Panc1 (cell line): ENCODE measurements at regions not wholly inside any gene's neighbourhood (a gene's known extent, or its start where the extent isn't known, plus 50 kb on each side); places are given as distances from the start of the nearest gene placed in this dataset.

ENCODE experiments used
- ATAC-seq: fragments of 200-7000 bp; cut with Tn5 transposase; 2 replicates; pipeline ENCODE4 v1.9.1; 2020; ENCODE audit warnings: mild to moderate bottlenecking, moderate library complexity
- BruUV-seq: library from RNA; stranded (reverse); fragments of 400-500 nt; replicated peaks from 2 replicates; lab custom pipeline; 2021; lab: Mats Ljungman, UMichigan
- CTCF ChIA-PET: fragments of 300-600 bp; sonication (Branson Sonifier 250); formaldehyde crosslinking; loops from one replicate; lab custom pipeline; 2022; ENCODE audit warnings: antibody characterized with exemption; lab: Charles Lee
- POLR2A ChIA-PET: fragments of 300-600 bp; sonication (Branson Sonifier 250); formaldehyde crosslinking; loops from one replicate; lab custom pipeline; 2022; ENCODE audit warnings: antibody characterized with exemption; lab: Charles Lee
- DNase-seq: peaks from one replicate; pipeline ENCODE4 v3.0.0-alpha.2; 2010; ENCODE audit warnings: low read depth, low spot score
- H3K27ac ChIP-seq: 2 replicates; pipeline ENCODE4 v1.5.1; 2011; ENCODE audit warnings: mild to moderate bottlenecking, low read length, inconsistent platforms
- H3K27me3 ChIP-seq: fragments of 200-500 bp; sonication (Bioruptor generic); 2 replicates; pipeline ENCODE4 v1.6.0; 2014; ENCODE audit warnings: low read length, inconsistent platforms; ENCODE audit not compliant: control insufficient read depth, insufficient read depth
- H3K36me3 ChIP-seq: fragments of 200-500 bp; sonication (Bioruptor generic); 2 replicates; pipeline ENCODE4 v1.5.1; 2014; ENCODE audit warnings: inconsistent platforms, mild to moderate bottlenecking, low read length, moderate library complexity; ENCODE audit not compliant: control insufficient read depth, insufficient read depth
- H3K4me1 ChIP-seq: 2 replicates; pipeline ENCODE4 v1.5.1; 2011; ENCODE audit warnings: inconsistent platforms, mild to moderate bottlenecking, low read length, moderate library complexity; ENCODE audit not compliant: control insufficient read depth, insufficient read depth
- H3K4me3 ChIP-seq, 2 experiments: 2 replicates each; pipeline ENCODE4 v1.5.1; 2011 to 2012; ENCODE audit warnings: low read depth in 2 of 2, low read length in 2 of 2, mild to moderate bottlenecking in 2 of 2, inconsistent platforms in 1 of 2, moderate library complexity in 1 of 2
- H3K9me3 ChIP-seq: fragments of 200-500 bp; sonication (Bioruptor generic); 2 replicates; pipeline ENCODE4 v1.5.1; 2014; ENCODE audit warnings: low read depth, mild to moderate bottlenecking, inconsistent platforms, low read length, moderate library complexity; ENCODE audit not compliant: control insufficient read depth, insufficient read depth
- POLR2AphosphoS5 ChIP-seq: IDR thresholded peaks from 2 replicates; pipeline ENCODE4 v1.6.1; 2012; ENCODE audit warnings: mild to moderate bottlenecking, low read depth, low read length, moderate library complexity
- SIN3A ChIP-seq: IDR thresholded peaks from 2 replicates; pipeline ENCODE4 v1.6.1; 2012; ENCODE audit warnings: low read depth, mild to moderate bottlenecking, low read length, moderate library complexity, borderline replicate concordance; ENCODE audit not compliant: insufficient read depth
- TCF7L2 ChIP-seq: IDR thresholded peaks from 2 replicates; pipeline ENCODE4 v1.6.1; 2011; ENCODE audit warnings: mild to moderate bottlenecking, low read depth, low read length, inconsistent platforms
- in situ Hi-C: cut with HindIII; loops from 2 replicates; pipeline ENCODE4 v1.10.0; 2016; ENCODE audit warnings: low sequenced_read_pairs, low pct_unique_long_range_greater_than_20kb
- intact Hi-C: fragments of 100-400 bp; cut with micrococcal nuclease; formaldehyde crosslinking; loops from one replicate; pipeline ENCODE4 v1.10.0; 2022; ENCODE audit not compliant: unreplicated experiment
- TF ChIP-seq, protein P1 (sequence below): fragments of 450-650 bp; IDR thresholded peaks from 2 replicates; pipeline ENCODE4 v1.5.1; 2017; ENCODE audit warnings: mild to moderate bottlenecking
- TF ChIP-seq, protein P2 (sequence below), 2 experiments: IDR thresholded peaks; 2 replicates each; pipeline ENCODE4 v1.6.1; 2011 to 2012; ENCODE audit warnings: low read depth in 2 of 2, control low read depth in 1 of 2, low read length in 1 of 2, mild to moderate bottlenecking in 1 of 2, moderate library complexity in 1 of 2; ENCODE audit not compliant: insufficient read depth in 1 of 2

DNA sequence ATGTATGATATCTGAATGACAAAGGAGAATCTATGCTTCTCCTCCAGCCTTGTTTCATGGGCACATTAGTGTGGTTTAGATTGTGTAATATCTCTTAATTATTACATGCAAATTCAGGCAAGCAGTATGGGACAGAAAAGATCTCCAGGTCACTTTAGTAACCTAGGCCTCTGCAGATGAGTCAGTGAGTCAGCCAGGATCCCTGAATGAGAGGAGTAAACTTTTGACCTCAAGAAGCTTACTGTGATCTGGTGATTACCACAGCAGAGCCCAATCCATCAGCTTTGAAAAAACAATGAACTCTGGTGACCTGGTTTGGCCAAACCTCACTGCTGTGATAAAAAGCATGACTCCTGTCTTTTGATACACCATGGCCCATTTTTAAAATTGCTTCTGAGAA is 107.8 kb downstream of the LRRN1 start:
- intact Hi-C loops (no loop called here), in situ Hi-C loops (no loop called here)
- DNase-seq (no peak), ATAC-seq (no peak)
- ChIA-PET CTCF (no interaction called here), POLR2A (no interaction called here)
- TF ChIP-seq SIN3A (no peak), POLR2AphosphoS5 (no peak), TCF7L2 (no peak)
- TF ChIP-seq, protein P1, sequence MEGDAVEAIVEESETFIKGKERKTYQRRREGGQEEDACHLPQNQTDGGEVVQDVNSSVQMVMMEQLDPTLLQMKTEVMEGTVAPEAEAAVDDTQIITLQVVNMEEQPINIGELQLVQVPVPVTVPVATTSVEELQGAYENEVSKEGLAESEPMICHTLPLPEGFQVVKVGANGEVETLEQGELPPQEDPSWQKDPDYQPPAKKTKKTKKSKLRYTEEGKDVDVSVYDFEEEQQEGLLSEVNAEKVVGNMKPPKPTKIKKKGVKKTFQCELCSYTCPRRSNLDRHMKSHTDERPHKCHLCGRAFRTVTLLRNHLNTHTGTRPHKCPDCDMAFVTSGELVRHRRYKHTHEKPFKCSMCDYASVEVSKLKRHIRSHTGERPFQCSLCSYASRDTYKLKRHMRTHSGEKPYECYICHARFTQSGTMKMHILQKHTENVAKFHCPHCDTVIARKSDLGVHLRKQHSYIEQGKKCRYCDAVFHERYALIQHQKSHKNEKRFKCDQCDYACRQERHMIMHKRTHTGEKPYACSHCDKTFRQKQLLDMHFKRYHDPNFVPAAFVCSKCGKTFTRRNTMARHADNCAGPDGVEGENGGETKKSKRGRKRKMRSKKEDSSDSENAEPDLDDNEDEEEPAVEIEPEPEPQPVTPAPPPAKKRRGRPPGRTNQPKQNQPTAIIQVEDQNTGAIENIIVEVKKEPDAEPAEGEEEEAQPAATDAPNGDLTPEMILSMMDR = no peak
- TF ChIP-seq, protein P2, sequence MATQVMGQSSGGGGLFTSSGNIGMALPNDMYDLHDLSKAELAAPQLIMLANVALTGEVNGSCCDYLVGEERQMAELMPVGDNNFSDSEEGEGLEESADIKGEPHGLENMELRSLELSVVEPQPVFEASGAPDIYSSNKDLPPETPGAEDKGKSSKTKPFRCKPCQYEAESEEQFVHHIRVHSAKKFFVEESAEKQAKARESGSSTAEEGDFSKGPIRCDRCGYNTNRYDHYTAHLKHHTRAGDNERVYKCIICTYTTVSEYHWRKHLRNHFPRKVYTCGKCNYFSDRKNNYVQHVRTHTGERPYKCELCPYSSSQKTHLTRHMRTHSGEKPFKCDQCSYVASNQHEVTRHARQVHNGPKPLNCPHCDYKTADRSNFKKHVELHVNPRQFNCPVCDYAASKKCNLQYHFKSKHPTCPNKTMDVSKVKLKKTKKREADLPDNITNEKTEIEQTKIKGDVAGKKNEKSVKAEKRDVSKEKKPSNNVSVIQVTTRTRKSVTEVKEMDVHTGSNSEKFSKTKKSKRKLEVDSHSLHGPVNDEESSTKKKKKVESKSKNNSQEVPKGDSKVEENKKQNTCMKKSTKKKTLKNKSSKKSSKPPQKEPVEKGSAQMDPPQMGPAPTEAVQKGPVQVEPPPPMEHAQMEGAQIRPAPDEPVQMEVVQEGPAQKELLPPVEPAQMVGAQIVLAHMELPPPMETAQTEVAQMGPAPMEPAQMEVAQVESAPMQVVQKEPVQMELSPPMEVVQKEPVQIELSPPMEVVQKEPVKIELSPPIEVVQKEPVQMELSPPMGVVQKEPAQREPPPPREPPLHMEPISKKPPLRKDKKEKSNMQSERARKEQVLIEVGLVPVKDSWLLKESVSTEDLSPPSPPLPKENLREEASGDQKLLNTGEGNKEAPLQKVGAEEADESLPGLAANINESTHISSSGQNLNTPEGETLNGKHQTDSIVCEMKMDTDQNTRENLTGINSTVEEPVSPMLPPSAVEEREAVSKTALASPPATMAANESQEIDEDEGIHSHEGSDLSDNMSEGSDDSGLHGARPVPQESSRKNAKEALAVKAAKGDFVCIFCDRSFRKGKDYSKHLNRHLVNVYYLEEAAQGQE (IDR thresholded peaks at IDR 0.05; ENCODE audit: insufficient read depth in 1 of 2, low read depth in 2 of 2, low read length in 1 of 2) = no peak
- Histone ChIP-seq H3K4me1 (no peaks in the 10 kb centered on the region), H3K9me3 (no peaks in the 10 kb centered on the region), H3K27me3 (no peaks in the 10 kb centered on the region), H3K4me3 (no peak overlapping the region), H3K36me3 (no peaks in the 10 kb centered on the region), H3K27ac (no peak overlapping the region)
- no TSS peak for BruUV-seq

DNA sequence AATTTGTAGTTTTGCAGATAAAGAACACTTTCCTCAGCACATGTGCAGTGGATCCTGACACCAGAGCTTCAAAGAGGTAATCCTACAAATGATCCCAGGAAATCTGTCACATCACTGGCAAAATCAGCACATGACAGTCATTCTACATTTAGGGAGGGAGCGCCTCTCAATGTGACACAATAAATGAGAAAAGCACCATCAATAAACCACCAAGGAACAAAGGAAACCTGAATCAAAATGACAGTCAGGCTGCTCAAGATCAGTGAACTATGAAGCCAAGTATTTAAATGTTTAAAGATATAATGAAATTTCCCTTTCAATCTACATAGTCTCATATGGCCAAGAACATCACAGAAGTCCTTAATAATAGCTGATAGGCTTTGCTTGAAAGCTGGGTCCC is 119.5 kb downstream of the LRRN1 start:
- no peak for DNase-seq
- intact Hi-C loops (no loop called here), in situ Hi-C loops (no loop called here)
- H3K4me1 ChIP-seq = no peaks in the 10 kb centered on the region
- ChIA-PET CTCF (no interaction called here), POLR2A (no interaction called here)
- H3K27ac ChIP-seq = no peak overlapping the region
- no peaks in the 10 kb centered on the region for H3K9me3 ChIP-seq
- no TSS peak for BruUV-seq
- no peaks in the 10 kb centered on the region for H3K27me3 ChIP-seq
- no peaks in the 10 kb centered on the region for H3K36me3 ChIP-seq
- ATAC-seq = no peak
- H3K4me3 ChIP-seq = no peak overlapping the region
- TF ChIP-seq SIN3A = no peak
- TF ChIP-seq TCF7L2 = no peak

DNA sequence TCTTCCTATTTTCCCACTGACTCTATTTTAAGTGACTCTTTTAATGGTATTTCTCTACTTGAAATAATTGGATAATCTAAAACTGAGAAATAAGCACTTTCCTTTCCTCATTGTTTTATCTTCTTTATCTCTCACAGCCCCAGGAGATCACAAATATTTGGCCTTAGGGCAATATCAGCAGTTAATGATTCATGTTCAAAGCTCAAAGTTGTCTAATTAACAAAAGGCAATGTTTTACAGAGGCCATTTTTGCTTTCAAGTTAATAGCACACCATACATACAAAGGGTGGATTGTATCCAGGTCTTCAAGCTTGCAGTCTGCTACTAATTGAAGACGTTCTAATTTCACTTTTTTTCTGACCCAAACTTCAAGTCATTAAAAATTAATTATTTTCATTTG is 120.1 kb downstream of the LRRN1 start:
- no peak overlapping the region for H3K4me3 ChIP-seq
- no TSS peak for BruUV-seq
- CTCF ChIA-PET = no interaction called here
- no peak for ATAC-seq
- TF ChIP-seq, protein P2 (IDR thresholded peaks at IDR 0.05; ENCODE audit: insufficient read depth in 1 of 2, low read depth in 2 of 2, low read length in 1 of 2) = no peak
- TF ChIP-seq SIN3A (no peak), TCF7L2 (no peak), POLR2AphosphoS5 (no peak)
- TF ChIP-seq, protein P1 = no peak
- H3K27me3 ChIP-seq = no peaks in the 10 kb centered on the region
- DNase-seq = no peak
- POLR2A ChIA-PET = no interaction called here
- H3K4me1 ChIP-seq = no peaks in the 10 kb centered on the region
- H3K27ac ChIP-seq = no peak overlapping the region
- in situ Hi-C loops = no loop called here
- intact Hi-C loops = no loop called here
- no peaks in the 10 kb centered on the region for H3K36me3 ChIP-seq
- no peaks in the 10 kb centered on the region for H3K9me3 ChIP-seq
